ENCODE measurements at regions not wholly inside any gene's neighbourhood (a gene's known extent, or its start where the extent isn't known, plus 50 kb on each side); places are given as distances from the start of the nearest gene placed in this dataset.

DNA sequence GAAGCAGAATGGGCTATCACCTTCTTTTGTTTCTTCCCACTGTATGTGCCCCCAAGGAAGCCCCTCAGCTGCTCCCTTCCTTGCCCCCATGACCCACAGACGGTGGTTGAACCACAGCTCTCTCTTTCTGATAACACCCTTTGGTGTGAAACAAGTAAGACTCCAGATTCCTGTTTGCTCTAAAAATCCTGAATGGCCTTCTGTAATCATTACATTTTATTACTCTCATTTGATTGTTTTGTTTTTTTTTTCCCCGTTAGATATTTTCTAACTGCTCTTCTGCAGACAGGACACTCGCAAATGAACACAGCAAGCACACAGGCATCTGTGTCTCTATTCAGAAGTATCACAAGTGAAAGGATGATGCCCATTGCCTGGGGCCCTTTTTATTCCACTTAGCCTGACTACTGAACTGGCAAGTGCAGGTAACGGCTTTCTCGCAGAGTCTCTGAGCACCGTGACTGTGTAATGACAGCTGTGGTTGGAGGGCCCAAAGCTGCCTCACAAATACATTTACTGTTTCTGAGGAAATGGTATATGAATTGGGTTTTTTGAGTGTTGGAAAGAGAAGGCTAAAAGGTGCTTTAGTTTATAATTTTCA lies 59.3 kb downstream of the OXGR1 start:
- DNase-seq (ENCODE audit: low read depth, low spot score), result no peak
- in situ Hi-C loops (cut with HindIII; ENCODE audit: low pct_unique_long_range_greater_than_20kb, low sequenced_read_pairs), result no loop called here

DNA sequence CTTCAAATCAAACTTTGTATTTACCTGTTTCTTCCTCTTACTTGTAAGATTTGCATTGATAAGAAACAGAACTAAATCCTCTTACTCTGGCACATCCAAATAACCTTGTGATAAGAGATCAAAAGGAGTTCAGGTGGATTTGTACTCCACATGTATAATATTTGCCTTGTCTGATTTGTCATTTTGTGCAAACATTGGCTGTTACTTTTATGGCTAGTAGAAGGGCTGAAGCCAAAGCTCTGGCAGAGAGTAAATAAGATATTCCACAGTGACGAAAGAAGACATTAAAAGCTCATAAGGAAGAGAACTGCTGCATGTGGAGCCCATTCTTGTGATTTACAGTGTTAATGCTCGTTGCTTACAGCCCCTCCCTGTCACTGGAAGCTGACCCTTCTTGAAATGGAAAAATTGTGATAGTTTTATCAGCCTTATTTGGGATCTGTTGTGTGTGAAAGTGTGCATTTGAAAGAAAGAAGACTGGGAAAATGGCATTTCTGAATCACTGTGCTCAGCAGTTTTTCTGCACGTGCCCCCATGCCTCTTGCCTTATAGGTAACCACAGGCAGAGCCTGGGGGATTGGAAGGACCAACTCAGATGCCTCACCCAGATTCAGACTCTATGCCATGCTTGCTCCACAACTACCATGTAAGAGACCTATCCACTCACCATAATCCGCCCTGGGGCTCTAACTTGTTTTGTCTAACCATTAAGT lies 68.2 kb downstream of the OXGR1 start:
- no peaks in the 10 kb centered on the region for H3K36me3 ChIP-seq (ENCODE audit: control insufficient read depth, insufficient read depth, low read length)
- BruUV-seq (replicated peaks), result no TSS peak
- no peak overlapping the region for H3K27ac ChIP-seq (ENCODE audit: low read length)
- no peaks in the 10 kb centered on the region for H3K27me3 ChIP-seq (ENCODE audit: control insufficient read depth, insufficient read depth, low read length)
- H3K9me3 ChIP-seq (ENCODE audit: control insufficient read depth, insufficient read depth, low read depth, low read length), result no peaks in the 10 kb centered on the region
- no peaks in the 10 kb centered on the region for H3K4me1 ChIP-seq (ENCODE audit: control insufficient read depth, insufficient read depth, low read length)
- no peak overlapping the region for H3K4me3 ChIP-seq (ENCODE audit: low read depth in 2 of 2, low read length in 2 of 2)
- ChIA-PET POLR2A (no interaction called here), CTCF (no interaction called here)
- in situ Hi-C loops (cut with HindIII; ENCODE audit: low pct_unique_long_range_greater_than_20kb, low sequenced_read_pairs) (no loop called here), intact Hi-C loops (cut with micrococcal nuclease; ENCODE audit: unreplicated experiment) (no loop called here)
- DNase-seq (ENCODE audit: low read depth, low spot score) (no peak), ATAC-seq (no peak)
- TF ChIP-seq POLR2AphosphoS5 (IDR thresholded peaks at IDR 0.05; ENCODE audit: low read depth, low read length) (no peak), TCF7L2 (IDR thresholded peaks at IDR 0.05; ENCODE audit: low read depth, low read length) (no peak), SIN3A (IDR thresholded peaks at IDR 0.05; ENCODE audit: borderline replicate concordance, insufficient read depth, low read depth, low read length) (no peak)
- TF ChIP-seq, protein P1, sequence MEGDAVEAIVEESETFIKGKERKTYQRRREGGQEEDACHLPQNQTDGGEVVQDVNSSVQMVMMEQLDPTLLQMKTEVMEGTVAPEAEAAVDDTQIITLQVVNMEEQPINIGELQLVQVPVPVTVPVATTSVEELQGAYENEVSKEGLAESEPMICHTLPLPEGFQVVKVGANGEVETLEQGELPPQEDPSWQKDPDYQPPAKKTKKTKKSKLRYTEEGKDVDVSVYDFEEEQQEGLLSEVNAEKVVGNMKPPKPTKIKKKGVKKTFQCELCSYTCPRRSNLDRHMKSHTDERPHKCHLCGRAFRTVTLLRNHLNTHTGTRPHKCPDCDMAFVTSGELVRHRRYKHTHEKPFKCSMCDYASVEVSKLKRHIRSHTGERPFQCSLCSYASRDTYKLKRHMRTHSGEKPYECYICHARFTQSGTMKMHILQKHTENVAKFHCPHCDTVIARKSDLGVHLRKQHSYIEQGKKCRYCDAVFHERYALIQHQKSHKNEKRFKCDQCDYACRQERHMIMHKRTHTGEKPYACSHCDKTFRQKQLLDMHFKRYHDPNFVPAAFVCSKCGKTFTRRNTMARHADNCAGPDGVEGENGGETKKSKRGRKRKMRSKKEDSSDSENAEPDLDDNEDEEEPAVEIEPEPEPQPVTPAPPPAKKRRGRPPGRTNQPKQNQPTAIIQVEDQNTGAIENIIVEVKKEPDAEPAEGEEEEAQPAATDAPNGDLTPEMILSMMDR (IDR thresholded peaks at IDR 0.05), result no peak
- TF ChIP-seq, protein P2, sequence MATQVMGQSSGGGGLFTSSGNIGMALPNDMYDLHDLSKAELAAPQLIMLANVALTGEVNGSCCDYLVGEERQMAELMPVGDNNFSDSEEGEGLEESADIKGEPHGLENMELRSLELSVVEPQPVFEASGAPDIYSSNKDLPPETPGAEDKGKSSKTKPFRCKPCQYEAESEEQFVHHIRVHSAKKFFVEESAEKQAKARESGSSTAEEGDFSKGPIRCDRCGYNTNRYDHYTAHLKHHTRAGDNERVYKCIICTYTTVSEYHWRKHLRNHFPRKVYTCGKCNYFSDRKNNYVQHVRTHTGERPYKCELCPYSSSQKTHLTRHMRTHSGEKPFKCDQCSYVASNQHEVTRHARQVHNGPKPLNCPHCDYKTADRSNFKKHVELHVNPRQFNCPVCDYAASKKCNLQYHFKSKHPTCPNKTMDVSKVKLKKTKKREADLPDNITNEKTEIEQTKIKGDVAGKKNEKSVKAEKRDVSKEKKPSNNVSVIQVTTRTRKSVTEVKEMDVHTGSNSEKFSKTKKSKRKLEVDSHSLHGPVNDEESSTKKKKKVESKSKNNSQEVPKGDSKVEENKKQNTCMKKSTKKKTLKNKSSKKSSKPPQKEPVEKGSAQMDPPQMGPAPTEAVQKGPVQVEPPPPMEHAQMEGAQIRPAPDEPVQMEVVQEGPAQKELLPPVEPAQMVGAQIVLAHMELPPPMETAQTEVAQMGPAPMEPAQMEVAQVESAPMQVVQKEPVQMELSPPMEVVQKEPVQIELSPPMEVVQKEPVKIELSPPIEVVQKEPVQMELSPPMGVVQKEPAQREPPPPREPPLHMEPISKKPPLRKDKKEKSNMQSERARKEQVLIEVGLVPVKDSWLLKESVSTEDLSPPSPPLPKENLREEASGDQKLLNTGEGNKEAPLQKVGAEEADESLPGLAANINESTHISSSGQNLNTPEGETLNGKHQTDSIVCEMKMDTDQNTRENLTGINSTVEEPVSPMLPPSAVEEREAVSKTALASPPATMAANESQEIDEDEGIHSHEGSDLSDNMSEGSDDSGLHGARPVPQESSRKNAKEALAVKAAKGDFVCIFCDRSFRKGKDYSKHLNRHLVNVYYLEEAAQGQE (IDR thresholded peaks at IDR 0.05; ENCODE audit: insufficient read depth in 1 of 2, low read depth in 2 of 2, low read length in 1 of 2), result no peak

More for the DNA sequence above, 59.3 kb downstream of the OXGR1 start:
- ChIA-PET CTCF (no interaction called here), POLR2A (interaction anchor here (0.5 kb wide), 1 partner anchor 19 kb away, joined by 3 read pairs; no protein-coding TSS in a partner anchor)
- no peaks in the 10 kb centered on the region for H3K36me3 ChIP-seq (ENCODE audit: control insufficient read depth, insufficient read depth, low read length)
- H3K9me3 ChIP-seq (ENCODE audit: control insufficient read depth, insufficient read depth, low read depth, low read length), result no peaks in the 10 kb centered on the region
- H3K4me3 ChIP-seq (ENCODE audit: low read depth in 2 of 2, low read length in 2 of 2), result no peak overlapping the region
- no peak overlapping the region for H3K27ac ChIP-seq (ENCODE audit: low read length)
- H3K27me3 ChIP-seq (ENCODE audit: control insufficient read depth, insufficient read depth, low read length), result no peaks in the 10 kb centered on the region
- intact Hi-C loops (cut with micrococcal nuclease; ENCODE audit: unreplicated experiment), result no loop called here
- TF ChIP-seq TCF7L2 (IDR thresholded peaks at IDR 0.05; ENCODE audit: low read depth, low read length), result no peak
- no peak for TF ChIP-seq POLR2AphosphoS5 (IDR thresholded peaks at IDR 0.05; ENCODE audit: low read depth, low read length)
- TF ChIP-seq, protein P1 (IDR thresholded peaks at IDR 0.05), result no peak
- TF ChIP-seq, protein P2 (IDR thresholded peaks at IDR 0.05; ENCODE audit: insufficient read depth in 1 of 2, low read depth in 2 of 2, low read length in 1 of 2), result no peak
- TF ChIP-seq SIN3A (IDR thresholded peaks at IDR 0.05; ENCODE audit: borderline replicate concordance, insufficient read depth, low read depth, low read length), result no peak
- BruUV-seq (replicated peaks), result no TSS peak
- ATAC-seq, result no peak
- no peaks in the 10 kb centered on the region for H3K4me1 ChIP-seq (ENCODE audit: control insufficient read depth, insufficient read depth, low read length)

Data from Panc1 (cell line).